GM19043 (cell line): ENCODE measurements at regions not wholly inside any gene's neighbourhood (a gene's known extent, or its start where the extent isn't known, plus 50 kb on each side); places are given as distances from the start of the nearest gene placed in this dataset.
"Not testable (repeated sequence)": the region's sequence is repeated elsewhere in the genome, so short reads cannot be mapped to it uniquely, and the experiment has no call there.

Experiments
- ATAC-seq: cut with Tn5 transposase; IDR thresholded peaks from one replicate; pipeline ENCODE4 v1.9.1; 2021; ENCODE audit warnings: low read depth; ENCODE audit not compliant: unreplicated experiment

DNA sequence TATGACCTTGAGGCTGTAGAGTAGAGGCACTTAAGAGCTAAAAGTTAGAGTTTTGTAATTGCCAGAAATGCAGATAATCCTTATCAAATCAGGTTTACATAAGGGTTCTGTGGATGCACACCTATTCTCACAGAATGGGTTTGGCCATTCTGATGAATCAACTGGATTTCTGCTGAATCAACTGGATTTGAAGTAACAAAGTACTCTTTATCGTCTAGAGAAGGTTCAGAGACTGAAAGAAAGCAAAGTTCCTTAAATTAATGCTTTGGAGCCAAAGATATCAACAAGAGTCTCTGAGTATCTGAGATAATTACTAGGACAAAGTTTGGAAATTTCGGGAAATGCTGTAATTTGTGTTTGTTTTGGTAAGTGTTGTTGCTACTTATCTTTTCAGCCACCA lies 669.6 kb upstream of the ZNF608 start:
- ATAC-seq = no peak

DNA sequence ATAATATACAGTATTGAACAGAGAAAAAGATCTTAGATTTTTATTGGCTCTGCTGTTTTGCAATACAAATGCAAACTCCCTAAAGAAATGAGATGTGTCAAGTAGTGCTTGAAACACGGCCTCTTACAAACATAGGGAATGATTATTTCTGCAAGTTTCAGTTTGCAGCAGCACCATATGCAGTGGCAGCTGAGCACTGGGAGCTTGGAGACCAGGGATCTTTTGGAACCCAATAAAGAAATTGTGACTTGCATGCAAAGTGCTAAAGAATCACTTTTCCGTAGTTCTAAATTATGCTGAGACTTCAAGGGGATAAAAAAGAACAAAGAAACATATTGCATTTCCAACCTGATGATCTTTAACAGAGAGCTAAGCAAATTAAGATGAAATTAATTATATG lies 674.6 kb upstream of the ZNF608 start:
- no peak for ATAC-seq

DNA sequence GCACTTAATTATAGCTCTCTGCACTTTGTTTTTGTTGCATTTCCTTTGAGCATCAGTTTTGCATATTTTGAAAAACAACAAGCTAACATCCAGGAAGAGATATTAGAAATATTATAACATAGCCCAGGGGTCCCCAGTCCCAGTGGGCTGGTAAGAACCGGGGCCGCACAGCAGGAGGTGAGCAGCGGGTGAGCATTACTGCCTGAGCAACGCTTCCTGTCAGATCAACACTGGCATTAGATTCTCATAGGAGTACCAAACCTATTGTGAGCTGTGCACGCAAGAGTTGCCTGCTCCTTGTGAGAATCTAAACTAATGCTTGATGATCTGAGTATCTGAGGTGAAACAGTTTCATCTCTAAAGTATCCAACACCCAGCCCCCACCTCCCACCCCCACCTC lies 675.9 kb upstream of the ZNF608 start:
- ATAC-seq = no peak

DNA sequence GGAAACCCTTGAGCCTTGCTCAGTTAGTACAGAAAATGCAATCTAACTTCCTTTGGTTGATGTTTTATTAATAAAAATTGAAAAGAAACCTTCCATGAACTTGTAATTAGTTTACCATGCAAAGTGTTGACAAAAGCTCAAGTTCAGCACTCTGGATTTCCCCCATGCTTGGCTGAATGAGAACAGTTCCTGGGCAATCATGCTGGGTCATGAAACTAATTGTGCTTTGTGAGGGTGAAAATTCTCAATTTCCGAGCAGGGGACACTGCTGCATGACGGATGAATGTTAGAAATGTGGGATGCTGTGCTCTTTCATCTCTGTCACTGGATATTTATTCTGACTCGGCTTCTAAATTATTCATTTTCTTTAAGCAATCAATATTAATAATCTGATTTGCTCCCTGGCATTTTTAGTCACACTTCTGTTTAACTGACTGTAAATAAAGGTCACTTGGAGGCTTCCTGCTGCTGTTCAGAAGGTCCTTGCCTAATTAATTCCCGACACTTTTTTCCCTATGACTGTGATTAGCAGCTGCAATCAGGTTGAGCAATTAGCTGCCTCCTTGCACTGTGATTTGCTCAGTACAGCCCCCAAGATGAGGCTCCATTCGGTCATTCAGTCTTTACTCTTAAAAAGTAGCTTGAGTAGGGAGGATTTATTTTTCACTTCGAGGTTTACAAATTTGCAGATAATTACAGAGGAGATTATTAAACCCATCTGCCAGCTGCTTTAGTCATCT lies 678.1 kb upstream of the ZNF608 start:
- ATAC-seq = no peak

DNA sequence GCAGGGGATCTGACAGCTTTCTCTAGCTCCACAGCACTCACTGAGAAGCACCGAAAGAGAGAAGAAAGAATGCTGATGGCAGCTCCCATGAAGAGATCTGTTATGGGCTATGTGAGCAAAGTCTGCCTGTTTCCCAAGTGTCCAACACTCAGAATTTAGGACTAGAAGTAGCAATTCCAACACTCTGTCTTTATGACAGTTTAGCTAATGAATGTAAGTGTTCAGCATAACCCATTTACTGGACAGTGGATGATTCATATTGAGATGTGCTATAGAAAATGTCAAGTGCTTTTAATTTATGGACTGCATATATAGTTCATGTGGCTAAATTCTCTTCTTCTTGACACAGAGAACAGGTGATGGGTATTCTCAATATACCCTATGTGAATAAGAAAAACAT lies 683.1 kb upstream of the ZNF608 start:
- no peak for ATAC-seq

DNA sequence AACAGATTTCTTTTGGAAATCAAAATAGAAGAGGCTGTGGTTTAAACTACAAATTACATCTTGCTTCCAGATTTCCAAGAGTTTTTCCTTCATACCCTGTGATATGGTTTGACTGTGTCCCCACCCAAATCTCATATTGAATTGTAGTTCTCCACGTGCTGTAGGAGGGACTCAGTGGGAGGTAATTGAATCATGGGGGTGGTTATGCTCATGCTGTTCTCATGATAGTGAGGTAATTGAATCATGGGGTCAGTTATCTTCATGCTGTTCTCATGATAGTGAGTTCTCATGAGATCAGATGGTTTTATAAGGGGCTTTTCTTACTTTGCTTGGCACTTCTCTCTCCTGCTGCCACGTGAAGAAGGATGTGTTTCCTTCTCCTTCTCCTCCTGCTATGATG lies 687.0 kb upstream of the ZNF608 start:
- no peak for ATAC-seq

DNA sequence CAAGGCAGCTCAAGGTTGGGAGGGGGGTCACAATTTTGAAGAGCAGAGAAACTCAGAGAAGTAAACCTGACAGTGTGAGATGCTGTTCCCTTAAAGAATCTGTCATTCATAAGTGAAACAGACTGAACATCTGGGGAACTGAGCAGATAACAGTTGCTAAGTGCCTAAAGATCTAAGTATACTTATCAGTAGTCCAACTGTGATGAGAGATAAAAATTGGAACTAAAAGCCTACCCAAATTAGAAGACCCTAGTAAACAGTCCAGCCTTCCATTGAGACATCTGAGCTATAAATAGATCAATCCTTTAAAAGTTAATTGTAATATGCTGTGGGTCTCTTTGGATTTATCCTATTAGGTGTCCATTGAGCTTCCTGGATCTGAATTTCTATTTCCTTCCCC lies 692.8 kb upstream of the ZNF608 start:
- no peak for ATAC-seq

DNA sequence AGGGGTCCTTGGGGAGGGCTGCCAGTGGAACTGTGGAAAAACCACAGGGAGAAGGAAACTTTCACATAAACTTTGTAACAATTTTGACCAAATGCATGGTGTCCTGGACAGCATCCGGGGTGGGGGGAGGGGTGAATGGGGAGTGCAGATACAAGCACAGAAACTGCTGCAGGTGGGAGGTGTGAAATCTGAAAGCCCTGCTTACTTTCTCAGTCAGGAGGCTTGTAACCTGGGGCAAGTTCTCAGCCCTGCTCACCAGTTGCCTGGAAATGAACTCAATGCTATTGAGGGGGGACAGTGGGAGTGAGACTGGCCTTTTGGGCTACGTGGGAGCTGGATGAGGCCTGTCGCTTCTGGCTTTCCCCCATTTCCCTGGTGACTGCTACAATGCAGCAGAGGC lies 694.5 kb upstream of the ZNF608 start:
- ATAC-seq = no peak

DNA sequence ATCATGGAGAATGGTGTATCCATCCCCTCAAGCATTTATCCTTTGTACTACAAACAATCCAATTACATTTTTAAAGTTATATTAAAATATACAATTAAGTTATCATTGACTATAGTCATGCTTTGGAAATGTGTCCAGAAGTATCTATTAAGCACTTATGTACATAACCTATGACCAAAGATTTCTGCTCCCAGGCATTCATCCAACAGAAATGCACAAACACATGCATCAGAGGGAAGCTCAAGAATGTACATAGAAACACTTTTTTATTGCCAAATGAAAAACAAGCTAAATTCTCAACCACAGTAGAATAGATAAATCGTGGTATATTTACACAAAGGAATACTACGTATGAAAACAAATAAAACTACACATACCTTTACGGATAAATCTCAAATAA lies 700.5 kb upstream of the ZNF608 start:
- no peak for ATAC-seq

DNA sequence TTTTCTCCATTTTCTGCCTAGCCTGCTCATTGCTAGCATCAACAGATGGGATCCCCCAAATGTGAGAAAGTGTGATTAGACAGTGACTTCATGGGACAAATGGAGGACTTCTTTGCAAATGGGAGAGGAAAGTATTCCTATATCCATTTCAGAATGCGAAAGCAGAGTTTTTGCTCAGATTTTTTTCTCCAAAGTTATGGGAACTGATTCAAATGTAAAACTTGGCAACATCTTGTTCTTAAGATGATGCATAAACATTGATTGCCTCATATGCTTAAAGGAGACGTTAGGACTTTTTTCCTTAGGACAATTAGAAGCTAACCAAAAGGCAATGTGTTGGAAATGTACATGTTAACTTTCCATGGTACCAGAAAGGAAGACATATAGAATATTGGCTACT lies 704.3 kb upstream of the ZNF608 start:
- ATAC-seq = no peak

DNA sequence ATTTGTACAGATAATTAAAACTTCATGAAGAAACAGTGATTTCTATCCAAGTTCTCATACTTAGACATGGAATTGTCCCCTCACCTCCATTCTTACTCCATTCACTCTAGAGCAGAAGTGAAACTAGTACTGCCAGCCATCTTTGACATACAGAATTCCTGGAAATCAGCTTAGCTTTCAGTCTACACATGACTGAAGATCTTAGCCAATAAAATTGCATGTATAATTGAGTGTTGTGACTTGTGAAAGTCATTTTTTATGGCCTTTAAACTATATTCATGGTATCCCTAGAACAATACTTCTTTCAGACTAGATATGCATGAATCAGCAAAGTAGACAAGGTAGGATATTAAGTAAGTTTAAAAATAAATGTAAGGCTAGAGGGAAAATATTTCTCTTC lies 705.2 kb upstream of the ZNF608 start:
- ATAC-seq = no peak

DNA sequence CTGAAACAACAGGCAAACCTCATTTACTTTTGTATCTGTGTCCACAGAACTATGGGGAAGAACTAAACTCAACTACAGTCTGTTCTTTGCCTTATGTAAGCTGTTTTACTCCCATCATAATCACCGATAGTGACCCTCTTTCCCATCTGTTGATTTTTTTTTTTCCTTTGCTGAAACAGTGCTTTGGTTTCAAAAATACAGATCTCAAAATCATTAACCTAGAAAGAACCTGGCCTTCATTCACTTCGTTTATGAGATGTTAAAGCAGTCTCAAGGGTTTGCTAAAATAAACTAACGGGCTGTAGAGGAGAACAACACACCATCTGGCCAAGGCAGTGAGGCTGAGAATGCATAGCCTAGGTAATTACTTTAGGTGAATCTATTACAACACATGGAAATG lies 706.6 kb upstream of the ZNF608 start:
- no peak for ATAC-seq

DNA sequence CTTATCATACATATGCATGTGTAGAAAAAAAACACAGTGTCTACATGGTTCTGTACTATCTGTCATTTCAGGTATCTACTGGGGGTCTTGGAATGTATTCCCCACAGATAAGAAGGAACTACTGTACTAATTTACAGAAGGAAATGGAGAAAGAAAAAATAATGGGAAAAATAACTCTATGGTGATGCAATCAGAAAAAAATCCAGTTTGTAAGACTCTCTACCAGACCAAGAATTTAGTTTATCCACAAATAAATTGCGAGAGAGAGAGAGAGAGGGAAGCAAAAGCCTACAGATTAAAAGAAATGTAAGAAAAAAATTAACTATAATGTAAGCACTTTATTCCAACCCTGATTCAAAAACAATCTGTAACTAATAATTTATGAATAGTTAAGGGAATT lies 708.6 kb upstream of the ZNF608 start:
- no peak for ATAC-seq

DNA sequence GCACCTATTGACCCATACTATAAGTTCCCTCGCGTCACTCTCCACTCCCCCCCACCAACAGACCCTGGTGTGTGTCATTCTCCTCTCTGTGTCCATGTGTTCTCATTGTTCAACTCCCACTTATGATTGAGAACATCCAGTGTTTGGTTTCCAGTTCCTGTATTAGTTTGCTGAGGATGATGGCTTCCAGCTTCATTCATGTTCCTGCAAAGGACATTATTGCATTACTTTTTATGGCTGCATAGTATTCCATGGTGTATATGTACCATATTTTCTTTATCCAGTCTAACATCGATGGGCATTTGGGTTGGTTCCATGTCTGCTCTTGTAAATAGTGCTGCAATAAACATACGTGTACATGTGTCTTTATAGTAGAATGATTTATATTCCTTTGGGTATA lies 709.6 kb upstream of the ZNF608 start:
- not testable (repeated sequence) for ATAC-seq

DNA sequence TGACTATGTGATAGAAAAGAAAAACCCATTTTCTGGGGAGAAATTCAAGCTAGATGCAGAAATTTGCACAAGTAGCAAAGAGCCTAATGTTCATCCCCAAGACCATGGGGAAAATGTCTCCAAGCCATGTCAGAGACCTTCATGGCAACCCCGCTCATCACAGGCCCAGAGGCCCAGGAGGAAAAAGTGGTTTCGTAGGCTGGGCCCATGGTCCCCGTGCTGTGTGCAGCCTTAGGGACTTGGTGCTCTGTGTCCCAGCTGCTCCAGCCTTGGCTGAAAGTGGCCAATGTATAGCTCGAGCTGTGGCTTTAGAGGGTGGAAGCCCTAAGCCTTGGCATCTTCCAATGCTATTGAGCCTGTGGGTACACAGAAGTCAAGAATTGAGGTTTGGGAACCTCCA lies 711.2 kb upstream of the ZNF608 start:
- ATAC-seq = no peak

DNA sequence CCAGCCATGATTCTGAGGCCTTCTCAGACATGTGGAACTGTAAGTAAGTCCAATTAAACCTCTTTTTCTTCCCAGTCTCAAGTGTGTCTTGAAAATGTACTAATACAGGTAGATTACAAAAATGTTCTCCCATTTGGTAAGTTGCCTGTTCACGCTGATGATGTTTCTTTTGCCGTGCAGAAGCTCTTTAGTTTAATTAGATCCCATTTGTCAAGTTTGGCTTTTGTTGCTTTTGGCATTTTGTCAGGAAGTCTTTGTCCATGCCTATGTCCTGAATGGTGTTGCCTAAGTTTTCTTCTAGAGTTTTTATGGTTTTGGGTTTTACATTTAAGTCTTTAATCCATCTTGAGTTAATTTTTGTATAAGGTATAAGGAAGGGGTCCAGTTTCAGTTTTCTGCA lies 712.5 kb upstream of the ZNF608 start:
- not testable (repeated sequence) for ATAC-seq

DNA sequence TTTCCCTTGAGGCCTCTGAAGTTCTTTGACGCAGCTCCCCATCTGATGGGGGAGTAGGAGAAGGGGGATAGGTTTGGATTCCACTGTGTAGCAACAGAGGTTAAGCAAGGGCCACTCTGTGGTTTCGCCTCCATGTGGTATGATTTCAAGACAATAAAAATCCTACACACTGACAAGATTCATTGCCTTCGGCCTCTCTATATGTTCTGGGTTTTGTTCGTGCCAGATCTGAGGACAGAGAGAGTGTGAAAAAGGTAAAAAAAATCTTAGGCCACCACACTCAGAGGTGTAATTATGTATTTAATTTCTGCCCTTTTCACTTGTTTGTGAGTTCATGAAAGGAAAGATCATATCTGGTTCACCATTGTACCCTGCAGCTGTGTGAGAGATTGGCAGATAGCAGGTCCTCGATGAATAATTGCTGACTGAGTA lies 715.2 kb upstream of the ZNF608 start:
- no peak for ATAC-seq

DNA sequence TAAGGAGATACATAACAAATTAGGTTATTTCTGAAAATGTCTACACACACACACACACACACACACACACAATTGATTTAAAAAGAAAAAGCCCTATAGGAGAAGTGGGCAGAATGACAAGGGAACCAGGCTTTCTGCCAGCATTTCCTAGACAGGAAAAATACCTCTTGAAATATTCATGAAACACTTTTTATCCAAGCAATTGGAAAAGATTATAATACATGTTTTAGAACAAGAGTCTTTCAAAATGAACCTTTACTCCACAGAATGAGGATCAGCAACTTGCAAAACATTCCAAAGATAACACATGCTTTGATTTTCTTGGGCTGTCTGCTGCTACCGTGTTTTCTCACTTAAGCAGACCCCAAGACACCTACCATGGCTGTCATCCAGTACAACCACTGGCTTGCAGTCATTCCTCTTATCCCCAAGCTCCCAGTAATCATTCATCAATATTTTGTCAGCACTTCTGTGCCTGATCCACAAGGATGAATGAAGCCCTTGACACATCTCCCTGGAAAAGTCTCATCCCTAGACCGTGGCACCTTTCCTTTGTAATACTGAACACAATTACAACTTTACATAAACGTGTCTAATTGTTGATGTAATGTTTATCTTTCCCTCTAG lies 717.1 kb upstream of the ZNF608 start:
- ATAC-seq = no peak

DNA sequence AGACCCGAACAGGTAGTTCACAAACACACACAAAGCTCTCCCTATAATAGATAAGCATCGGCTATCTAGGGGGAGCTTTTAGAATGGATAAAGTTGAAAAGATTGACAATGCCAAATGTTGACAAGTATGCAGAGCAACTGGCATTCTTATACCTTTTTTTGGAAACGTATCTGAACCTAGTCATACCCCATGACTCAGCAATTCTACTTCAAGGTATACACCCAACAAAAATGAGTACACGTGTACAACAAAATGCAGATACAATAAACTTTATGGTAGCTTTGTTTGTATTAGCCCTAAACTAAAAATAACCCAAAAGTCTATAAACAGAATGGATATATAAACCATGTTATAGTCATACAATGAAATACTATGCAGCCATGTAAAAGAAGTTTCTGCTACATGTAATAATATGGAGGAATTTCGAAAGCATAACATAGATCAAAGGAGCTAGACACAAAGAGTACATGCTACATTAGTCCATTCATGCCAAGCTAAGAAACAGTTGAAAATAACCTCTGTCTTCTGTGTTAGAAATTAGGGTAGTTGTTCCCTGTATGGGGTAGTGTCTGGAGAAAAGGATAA lies 718.5 kb upstream of the ZNF608 start:
- no peak for ATAC-seq

DNA sequence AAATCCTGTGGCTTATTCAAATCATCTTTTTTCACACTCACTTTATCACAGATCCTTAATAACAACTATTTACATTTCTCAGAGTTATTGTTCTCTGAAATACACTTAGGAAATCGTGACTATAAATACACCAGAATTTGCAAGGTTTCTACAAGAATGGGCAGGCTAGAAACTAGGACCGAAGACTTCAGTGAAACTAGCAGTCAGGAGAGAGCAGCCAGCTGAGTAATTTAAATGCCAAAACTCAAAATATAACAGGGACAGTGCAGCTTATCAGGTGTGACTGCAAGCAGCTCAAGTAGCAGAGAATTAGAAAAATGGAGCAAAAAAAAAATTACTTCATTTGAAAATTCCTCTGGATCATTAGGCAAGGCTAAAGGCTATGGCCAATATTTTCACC lies 719.3 kb upstream of the ZNF608 start:
- no peak for ATAC-seq

DNA sequence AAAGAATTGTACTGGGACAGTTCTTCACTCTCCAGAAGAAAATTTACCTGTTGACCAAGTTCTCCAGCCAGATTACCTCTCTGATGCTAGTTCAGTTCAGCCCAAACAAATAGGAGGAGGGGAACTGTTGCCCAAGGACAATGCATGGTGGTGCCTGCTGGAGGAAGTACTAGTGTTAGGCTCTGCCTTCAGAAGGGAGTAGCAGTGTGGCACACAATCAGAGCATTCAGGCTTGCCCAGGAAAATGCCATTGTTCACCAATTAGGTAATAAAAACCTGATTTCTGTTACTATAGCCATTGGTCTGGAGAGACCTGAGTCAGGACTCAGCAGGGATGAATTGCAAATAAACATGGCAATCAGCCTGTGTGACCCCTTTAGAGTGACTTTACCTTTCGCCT lies 720.8 kb upstream of the ZNF608 start:
- ATAC-seq = no peak

DNA sequence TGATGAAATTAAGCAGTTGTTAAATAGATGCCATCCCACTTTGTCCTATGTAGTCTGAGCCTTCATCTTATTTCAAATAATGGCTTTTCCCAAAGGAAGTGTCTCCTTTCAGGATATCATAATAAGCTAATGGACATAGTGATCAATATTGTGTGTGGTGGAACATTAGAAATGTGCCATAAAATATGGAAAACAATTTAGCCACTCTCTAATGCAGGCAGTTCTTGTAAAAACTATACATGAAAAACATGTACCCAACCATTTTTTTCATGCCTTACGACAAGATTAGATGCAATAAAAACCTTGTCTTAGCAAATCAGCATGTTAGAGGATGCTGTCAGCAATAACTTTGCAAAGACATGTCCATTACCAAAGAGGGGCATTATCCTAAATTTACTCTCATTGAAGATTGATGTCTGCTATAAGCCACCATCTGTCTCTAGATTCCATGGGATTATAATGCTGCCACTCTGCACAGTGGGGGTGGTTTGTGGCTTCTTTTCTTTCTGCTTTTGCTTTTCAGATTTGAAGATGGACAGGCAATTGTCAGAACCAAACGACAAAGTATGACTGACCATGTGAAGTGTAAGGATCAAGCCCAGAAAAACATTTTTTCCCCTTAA lies 724.0 kb upstream of the ZNF608 start:
- no peak for ATAC-seq
